NCI-H460 (cell line): ENCODE measurements at regions not wholly inside any gene's neighbourhood (a gene's known extent, or its start where the extent isn't known, plus 50 kb on each side); places are given as distances from the start of the nearest gene placed in this dataset.
"Not testable (repeated sequence)": the region's sequence is repeated elsewhere in the genome, so short reads cannot be mapped to it uniquely, and the experiment has no call there.

Source experiments
- DNase-seq: peaks from one replicate; pipeline ENCODE4 v3.0.0-alpha.2; 2016; ENCODE audit warnings: low read depth; ENCODE audit errors: extremely low read depth

DNA sequence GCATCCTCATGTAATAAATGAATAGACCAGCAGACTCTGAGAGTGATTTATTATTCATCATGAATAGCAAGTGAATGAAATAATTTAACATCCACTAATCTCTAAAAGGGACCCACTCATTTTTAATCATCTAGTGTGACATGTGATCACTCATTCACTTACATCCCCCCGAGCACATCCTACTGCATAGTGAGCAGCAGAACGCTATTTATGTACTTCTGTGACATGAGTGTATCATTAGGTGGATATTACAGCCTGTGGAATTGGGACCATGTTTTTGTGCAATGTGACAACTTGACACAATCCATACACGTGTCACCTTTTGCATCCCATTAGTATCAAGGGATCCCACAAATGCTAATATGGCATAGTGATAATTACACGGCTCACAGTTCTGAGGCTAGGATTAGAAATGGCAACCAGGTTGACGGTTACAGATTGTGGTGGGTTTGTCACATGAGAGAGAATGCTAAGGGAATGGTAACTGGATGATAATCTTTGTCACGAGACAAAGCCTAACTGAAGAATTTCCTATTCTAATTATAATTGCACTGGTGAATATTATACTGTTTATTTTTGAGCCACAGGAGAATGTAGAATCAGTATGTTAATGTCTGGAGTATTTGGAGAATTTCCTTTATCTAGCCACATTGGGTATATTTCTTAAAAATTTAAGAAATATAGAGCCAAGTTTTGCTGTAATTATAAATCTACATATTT lies 595.2 kb upstream of the TBL1XR1 start:
- DNase-seq = no peak

DNA sequence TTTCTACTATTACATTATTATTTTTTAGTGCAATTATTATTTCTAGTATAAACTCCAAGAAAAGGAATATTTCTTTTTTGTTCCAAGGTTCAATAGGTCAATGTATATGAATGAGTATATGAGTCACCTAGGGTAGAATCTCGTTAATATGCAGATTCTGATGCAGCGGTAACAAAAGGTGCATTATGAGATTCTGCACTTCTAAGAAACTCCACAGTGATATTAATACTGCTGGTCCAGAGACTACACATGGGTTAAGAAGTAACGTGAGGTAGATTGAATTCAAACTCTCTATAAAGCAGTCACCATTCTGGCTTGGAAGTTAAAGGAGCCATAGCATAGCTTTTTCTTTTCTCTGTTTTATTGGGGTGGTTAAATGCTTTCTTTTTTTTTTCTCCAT lies 596.2 kb upstream of the TBL1XR1 start:
- no peak for DNase-seq

DNA sequence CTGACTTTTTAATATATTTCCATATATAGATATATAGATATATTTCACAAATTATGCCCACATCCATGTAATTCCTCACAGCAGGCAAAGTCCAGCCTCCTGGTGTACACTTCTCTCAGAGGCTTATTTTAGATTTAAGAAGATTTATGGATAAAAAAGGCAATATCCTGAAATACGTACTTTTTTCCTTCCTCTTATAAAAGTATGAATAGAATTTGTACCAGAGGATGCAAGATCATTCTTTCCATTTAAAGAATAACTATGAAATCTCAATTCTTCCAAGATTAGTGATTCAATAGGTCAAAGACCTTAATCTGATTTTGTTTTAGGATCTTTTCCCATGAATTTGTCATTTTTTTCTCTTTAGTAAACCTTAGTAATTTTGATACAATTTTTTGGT lies 597.9 kb upstream of the TBL1XR1 start:
- no peak for DNase-seq

DNA sequence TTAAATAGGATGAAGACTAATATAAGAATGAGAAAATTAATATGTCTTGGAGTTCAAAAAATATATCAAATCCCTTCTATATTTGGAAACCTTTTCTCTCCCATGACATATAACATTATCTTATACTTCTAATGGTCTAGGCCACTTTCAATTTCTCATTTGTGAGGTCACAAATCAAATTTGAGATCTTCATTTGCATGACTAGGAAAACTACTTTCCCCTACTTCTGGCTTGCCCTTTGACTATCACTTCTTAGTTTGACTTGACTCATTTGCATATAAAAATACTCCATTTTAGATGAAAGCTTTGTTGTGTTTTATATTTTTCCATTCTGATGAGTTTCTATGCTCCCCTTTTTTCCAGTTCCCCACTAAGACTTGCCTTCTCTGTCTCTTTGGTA lies 598.6 kb upstream of the TBL1XR1 start:
- no peak for DNase-seq

DNA sequence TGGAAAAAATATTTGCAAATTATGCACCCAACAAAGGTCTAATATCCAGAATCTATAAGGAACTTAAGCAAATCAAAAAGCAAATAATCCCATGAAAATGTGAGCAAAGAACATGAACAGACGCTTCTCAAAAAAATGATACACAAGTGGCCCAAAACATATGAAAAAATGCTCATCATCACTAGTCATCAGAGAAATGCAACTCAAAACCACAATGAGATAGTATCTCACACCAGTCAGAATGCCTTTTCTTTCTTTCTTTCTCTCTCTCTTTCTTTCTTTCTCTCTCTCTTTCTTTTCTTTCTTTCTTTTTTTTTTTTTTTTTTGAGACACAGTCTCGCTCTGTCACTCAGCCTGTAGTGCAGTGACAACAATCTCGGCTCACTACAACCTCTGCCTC lies 602.9 kb upstream of the TBL1XR1 start:
- DNase-seq = not testable (repeated sequence)

DNA sequence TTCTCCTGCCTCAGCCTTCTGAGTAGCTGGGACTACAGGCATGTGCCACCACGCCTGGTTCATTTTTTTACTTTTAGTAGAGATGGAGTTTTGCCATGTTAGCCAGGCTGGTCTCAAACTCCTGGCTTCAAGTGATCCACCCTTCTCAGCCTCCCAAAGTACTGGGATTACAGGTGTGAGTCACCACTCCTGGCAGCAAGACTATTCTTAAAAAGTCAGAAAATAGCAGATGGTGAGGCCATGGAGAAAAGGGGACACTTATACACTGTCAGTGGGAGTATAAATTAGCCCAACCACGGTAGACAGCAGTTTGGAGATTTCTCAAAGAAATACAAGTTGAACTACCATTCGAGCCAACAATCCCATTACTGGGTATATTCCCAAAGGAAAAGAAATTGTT lies 603.3 kb upstream of the TBL1XR1 start:
- no peak for DNase-seq

DNA sequence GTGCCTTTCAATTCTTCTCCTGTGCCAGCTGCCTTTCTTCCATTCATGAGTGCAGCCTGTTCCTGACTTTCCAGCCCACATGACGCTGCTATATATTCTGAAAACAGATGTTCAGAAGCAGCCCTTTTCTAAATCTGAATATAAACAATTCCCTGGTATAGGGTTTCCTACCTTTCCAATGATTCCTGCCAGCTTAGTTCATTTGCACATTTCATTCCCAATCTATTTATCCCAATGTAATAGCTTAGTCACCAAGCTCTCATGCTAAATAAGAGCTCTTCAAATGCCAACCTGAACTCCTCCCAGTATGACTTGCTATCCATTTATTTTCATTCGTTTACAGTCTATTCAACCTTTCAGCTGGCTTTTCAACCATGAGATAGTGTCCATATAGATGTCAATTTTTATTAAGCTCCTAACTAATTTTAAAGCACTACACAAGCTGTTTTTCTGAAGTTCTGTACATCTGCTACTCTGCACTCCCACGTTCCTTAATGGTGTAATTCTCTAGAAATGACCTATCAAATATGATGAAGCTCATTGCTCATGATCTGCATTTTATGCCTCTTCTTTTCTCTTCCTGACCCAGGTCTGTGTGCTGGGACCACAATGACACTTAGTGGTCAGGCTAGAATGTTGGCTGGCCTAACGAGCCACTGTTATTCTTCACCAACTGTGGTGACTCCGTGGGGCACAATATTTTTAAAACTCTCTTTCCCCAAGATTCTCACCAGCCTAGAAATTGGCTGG lies 605.0 kb upstream of the TBL1XR1 start:
- DNase-seq = no peak

DNA sequence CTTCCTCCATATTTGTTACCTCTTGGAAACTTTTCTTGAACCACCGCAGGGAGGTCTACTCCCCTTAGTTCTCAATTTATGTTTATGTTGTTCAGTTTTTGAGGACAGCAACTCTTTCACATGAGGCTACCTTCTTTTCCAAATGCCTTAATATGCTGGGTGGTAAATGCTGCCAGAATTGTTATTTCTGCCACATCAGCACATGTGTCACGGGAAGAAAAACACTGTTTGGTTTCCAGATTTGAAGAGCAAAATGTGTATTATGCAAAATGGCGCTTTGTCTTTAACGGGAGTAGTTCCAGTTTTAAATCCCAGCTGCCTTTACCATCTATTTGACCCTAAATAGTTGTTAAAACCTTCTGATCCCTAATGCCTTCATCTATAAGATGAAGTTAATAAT lies 606.2 kb upstream of the TBL1XR1 start:
- no peak for DNase-seq

DNA sequence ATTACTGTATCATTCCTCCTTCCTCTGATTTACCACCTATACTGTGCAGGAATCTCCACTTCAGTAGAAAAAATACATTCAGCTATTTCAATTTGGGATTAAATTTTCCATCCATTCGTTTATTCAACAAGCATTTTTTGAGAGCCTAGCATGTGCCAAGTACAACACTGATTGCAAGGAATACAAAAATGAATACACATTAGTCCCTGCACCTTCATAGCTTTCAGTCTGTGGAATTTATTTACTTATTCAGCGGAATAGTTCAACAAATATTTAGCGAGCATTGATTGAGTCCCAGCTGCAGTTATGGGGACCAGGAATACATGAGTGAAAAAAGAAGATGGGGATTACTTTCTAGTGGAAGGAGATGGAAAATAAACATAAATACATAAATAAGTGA lies 606.8 kb upstream of the TBL1XR1 start:
- DNase-seq = no peak

DNA sequence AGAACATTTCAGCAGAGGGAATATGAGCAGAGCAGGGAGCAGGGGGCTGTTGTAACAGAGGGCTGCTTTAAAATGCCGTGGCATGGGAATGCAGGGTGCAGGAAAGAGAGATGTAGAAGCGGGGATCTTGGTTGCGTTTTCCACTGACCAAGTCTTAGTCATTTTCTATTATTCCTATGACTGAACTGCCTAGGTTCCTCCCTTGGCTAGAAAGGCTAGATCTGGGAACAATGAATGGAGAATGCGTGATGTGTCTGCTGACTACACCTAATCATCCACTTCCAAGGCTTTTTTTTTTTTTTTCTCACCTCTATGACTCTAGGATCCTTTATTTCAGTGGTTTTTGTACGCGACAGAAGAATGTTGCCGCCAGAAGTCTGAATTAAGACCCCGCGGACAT lies 607.4 kb upstream of the TBL1XR1 start:
- DNase-seq = no peak

DNA sequence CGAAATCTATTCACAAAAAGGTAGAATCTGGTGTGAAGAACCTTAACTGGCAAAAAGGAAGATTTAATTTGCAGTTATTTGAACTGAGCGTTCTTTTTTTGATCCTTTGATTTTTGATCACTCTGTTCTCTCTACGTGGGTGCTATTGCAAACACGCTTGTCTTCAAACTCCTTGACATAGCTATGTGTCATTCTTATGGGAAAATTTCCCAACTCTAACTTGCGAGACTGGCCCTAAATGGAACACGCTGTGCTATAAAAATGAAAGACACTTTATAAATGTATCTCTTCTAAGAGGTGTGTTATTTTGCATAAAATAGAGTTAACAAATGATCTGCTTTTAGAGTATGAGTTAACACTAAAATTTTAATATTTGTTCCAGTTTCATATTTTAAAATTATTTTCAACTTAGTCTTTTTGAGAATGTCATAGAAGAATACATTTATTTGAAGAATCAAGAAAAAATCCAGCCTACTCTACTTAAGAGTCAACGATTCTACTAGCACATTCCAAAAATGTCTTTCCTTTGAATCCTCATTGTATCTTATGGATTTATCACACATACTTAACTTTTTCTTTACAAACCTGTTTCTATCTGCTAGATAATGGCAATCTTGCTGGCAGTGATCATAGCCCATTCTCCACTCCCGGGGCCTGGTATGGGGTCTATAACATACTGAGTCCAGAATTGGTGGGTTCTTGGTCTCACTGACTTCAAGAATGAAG lies 610.0 kb upstream of the TBL1XR1 start:
- no peak for DNase-seq

DNA sequence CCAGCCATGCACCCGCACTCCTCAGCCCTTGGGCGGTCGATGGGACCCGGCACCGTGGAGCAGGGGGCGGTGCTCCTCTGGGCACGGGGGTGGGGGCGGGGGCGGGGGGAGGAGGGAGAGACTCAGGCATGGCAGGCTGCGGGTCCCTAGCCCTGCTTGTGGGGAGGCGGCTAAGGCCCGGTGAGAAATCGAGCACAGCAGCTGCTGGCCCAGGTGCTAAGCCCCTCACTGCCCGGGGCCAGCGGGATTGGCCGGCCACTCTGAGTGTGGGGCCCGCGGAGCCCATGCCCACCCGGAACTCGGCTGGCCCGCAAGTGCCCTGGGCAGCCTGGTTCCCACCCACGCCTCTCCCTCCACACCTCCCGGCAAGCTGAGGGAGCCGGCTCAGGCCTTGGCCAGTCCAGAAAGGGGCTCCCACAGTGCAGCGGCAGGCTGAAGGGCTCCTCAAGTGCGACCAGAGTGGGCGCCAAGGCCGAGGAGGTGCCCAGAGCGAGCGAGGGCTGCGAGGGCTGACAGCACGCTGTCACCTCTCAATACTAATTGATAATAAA lies 611.7 kb upstream of the TBL1XR1 start:
- DNase-seq = not testable (repeated sequence)

DNA sequence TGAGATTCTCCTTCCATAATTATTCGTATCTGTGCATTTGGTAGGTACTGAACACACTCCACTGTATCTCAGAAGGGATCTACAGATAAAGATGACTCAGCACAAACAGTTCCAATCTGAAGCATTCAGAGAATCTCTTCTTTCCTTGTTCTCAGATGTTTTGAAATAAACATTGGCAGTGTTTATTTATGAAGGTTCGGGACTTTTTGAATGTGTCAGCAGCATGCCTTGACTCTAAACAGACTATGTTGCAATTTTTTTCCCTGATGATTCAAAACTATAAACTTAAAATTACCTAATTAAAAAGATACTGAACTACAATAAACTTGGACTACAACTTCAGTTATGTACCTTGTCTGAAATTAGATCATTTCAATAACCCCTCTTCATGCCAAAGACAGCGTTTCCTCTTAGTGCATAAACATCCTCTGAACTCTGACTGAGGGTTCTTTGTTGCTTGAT lies 612.9 kb upstream of the TBL1XR1 start:
- DNase-seq = peak; percentile 60

DNA sequence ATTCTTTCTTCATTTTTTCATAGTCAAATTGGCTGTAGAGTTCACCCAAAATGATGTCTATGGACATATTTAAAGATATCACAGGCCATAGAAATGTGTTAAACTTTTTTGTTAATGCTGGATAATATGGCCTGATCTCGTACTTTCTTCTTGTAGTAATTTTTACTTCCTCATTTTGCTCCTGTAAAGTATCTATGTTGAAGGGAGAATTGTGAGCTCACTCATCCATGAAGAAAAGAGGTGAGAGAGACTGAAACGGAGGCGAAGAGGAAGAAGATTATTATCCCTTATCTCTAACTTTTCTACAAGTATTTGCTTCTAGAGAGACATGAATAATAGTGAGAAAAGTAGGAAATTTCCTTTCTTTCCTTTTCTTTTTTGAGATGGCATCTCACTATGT lies 613.8 kb upstream of the TBL1XR1 start:
- no peak for DNase-seq

DNA sequence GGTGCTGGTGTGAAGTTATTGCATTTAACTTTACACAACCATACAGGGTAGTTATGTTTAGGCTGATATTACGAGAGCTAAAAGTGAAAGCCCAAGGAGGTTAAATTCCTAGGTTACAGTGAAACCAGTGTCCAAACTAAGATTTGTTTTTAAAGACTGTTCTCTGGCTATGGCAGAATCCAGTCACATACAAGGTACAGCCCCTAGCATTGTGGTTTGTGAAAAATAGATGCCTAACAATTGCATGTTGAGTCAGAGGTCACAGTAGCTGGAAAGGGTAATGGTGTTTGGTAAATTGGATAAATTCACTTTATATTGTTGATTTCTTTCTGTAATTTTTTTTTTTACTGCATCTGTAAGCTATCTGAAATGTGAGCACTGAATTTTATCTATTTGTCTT lies 614.6 kb upstream of the TBL1XR1 start:
- no peak for DNase-seq

DNA sequence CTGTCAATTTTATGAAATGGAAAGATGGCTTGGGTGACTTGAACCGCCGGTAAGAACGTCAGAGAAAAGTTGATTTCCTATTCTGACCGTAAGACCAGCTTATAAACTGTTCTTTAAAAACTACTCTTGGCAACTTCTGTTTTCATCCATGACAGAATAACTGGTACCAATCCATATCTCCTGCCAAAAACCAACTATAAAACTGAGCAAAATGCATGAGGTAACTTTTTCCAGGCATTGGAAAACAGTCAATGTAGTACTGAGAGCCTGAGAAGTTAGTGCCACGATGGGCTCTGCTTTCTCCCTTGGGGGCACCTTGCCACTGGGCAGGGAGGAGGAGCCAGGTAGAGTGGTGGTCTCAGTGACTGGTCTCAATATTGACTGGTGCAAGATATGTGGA lies 615.2 kb upstream of the TBL1XR1 start:
- DNase-seq = no peak

DNA sequence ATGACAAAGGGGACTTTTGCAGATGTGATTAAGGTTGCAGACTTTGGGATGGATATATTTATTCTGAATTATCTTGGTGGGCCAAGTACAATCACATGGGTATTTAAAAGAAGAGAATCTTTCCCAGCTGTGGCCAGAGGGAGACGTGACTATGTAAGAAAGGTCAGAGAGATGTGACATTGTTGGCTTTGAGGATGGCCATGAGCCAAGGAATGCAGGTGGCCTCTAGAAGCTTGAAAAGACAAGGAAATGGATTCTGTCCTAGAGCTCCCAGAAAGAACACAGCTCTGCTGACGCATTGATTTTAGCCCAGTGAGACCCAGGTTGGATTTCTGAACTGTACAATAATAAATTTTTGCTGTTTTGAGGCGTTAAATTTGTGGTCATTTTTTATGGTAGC lies 616.0 kb upstream of the TBL1XR1 start:
- no peak for DNase-seq

DNA sequence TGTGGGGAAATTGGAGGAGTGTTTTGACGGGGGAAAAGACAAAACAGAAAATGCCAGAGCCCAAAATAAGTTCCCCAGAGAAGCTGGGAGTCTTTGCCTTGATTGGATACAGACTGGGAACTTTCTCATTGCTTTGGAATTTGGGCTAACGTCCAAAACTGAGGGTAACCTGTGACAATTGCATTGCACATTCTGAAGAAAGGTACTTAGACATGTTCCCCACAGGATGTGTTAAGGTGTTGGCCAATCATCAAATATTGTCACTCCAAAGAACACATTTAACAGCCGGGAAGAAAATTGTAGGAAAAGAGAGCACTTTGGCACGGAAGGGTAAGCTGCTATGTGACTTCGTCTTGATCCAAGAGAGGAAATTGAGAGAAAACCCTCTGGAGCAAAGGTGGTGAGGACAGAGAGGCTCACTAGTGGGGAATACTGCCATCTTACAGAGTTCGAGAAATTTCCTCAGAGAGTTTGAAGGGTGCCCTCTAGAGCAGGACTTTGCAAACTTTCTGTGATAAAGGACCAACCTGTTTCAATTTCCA lies 619.5 kb upstream of the TBL1XR1 start:
- peak; percentile 14 for DNase-seq

DNA sequence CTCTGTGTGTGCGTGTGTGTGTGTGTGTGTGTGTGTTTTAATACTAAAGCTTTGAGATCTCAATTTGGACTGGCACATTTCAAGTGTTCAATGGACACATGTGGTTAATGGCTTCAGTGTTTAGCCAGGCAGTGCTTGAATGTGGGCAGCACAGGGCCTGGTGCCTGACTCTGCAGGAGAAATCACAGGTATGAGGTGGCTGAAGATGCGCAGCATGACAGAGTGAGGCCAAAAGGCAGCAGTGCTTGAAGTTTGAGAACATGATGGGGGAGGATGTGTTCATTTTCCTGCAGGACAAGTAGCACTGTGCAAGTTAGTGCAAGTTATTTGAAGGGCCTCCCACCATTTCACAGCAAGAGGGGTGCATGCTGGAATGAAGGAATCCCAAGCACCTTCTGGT lies 620.5 kb upstream of the TBL1XR1 start:
- no peak for DNase-seq

DNA sequence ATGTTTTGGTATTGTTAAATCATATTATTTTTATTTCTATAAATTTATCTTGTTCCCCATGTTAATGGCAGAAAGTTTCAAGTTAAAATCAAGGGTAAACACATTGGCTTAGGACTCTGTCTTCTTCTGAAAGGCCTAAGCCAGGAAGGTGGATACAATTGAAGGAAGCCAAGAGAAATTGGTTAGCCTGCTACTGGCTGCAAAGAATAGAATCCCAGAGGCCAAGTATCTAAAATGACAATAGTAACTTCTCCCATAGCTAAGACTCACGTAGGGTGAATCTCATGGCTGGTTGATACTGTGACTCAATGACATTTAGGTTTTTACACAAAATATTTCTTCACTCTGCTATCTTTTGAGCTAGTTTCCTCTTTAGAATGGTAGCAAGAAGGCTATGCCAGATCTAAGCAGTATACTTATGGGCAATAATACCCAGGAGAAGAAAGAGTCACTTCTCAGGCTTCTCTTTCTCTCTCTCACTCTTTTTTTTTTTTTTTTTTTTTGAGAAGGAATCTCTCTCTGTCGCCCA lies 621.5 kb upstream of the TBL1XR1 start:
- DNase-seq = no peak
